ENCODE measurements at regions not wholly inside any gene's neighbourhood (a gene's known extent, or its start where the extent isn't known, plus 50 kb on each side); places are given as distances from the start of the nearest gene placed in this dataset.

GRCh38 chr10:128734734-128735133 lies 608.5 kb upstream of the MKI67 start:
- TF ChIP-seq, protein P1, sequence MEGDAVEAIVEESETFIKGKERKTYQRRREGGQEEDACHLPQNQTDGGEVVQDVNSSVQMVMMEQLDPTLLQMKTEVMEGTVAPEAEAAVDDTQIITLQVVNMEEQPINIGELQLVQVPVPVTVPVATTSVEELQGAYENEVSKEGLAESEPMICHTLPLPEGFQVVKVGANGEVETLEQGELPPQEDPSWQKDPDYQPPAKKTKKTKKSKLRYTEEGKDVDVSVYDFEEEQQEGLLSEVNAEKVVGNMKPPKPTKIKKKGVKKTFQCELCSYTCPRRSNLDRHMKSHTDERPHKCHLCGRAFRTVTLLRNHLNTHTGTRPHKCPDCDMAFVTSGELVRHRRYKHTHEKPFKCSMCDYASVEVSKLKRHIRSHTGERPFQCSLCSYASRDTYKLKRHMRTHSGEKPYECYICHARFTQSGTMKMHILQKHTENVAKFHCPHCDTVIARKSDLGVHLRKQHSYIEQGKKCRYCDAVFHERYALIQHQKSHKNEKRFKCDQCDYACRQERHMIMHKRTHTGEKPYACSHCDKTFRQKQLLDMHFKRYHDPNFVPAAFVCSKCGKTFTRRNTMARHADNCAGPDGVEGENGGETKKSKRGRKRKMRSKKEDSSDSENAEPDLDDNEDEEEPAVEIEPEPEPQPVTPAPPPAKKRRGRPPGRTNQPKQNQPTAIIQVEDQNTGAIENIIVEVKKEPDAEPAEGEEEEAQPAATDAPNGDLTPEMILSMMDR (conservative IDR thresholded peaks at IDR 0.05; ENCODE audit: low read depth, low read length) = no peak
- TF ChIP-seq EZH2phosphoT487 (IDR thresholded peaks at IDR 0.05; ENCODE audit: borderline replicate concordance, low read length) = no peak
- no peak for TF ChIP-seq EZH2 (IDR thresholded peaks at IDR 0.05; ENCODE audit: low read length, unreplicated experiment)

All from PC-3 (cell line).